Mammary epithelial cell (primary cell): ENCODE measurements at regions not wholly inside any gene's neighbourhood (a gene's known extent, or its start where the extent isn't known, plus 50 kb on each side); places are given as distances from the start of the nearest gene placed in this dataset.

Experiments used
- EZH2 ChIP-seq: IDR thresholded peaks from 2 replicates; pipeline ENCODE4 v1.6.1; 2012; ENCODE audit warnings: low read length, inconsistent platforms, borderline replicate concordance
- TF ChIP-seq, protein P1 (sequence below), 2 donors: IDR thresholded peaks in 1 of 2; conservative IDR thresholded peaks in 1 of 2; 2 replicates each; pipeline ENCODE4 v1.5.1; 2011 to 2012; ENCODE audit warnings: inconsistent platforms in 2 of 2, low read length in 2 of 2, mild to moderate bottlenecking in 2 of 2, control low read depth in 1 of 2, low read depth in 1 of 2; ENCODE audit not compliant: insufficient read depth in 1 of 2; ENCODE audit errors: extremely low read depth in 1 of 2

DNA sequence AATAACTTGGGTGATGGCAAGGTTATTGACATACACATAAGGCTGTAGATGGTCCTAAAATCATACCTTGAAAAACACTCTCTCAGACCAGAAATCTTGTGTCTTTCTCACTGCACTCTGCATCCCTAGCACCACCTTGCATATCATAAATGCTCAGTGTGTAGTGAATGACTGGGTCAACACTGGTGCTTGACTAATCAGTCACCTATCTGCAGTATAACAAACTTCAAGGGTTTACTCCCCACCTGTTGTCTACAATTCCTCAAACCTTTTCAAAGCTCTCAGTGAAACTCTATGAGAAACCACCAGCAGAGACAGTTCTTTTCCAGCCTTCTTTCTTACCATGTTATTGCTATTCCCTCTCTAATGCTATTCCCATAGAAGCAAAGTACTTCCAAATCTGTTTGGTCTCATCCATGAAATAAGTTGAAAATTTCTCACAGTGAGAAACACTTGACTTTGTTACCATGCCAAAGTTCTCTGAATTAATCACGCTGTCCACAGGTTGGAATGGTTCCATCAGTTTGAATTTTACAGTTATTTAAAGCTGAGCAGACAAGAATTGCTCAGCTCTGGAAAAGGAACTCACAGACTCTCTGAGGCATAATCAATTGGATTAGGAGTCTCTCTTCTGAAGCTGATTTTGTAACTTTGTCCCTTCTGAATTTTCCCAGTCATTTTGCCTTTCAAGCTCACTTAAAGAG lies 104.8 kb upstream of the EYA4 start:
- TF ChIP-seq, protein P1, sequence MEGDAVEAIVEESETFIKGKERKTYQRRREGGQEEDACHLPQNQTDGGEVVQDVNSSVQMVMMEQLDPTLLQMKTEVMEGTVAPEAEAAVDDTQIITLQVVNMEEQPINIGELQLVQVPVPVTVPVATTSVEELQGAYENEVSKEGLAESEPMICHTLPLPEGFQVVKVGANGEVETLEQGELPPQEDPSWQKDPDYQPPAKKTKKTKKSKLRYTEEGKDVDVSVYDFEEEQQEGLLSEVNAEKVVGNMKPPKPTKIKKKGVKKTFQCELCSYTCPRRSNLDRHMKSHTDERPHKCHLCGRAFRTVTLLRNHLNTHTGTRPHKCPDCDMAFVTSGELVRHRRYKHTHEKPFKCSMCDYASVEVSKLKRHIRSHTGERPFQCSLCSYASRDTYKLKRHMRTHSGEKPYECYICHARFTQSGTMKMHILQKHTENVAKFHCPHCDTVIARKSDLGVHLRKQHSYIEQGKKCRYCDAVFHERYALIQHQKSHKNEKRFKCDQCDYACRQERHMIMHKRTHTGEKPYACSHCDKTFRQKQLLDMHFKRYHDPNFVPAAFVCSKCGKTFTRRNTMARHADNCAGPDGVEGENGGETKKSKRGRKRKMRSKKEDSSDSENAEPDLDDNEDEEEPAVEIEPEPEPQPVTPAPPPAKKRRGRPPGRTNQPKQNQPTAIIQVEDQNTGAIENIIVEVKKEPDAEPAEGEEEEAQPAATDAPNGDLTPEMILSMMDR (conservative IDR thresholded peaks at IDR 0.05 in 1 of 2, IDR thresholded peaks at IDR 0.05 in 1 of 2; ENCODE audit: extremely low read depth in 1 of 2, insufficient read depth in 1 of 2, low read depth in 1 of 2, low read length in 2 of 2) = no peak
- TF ChIP-seq EZH2 = no peak
